ENCODE measurements at regions not wholly inside any gene's neighbourhood (a gene's known extent, or its start where the extent isn't known, plus 50 kb on each side); places are given as distances from the start of the nearest gene placed in this dataset.

DNA sequence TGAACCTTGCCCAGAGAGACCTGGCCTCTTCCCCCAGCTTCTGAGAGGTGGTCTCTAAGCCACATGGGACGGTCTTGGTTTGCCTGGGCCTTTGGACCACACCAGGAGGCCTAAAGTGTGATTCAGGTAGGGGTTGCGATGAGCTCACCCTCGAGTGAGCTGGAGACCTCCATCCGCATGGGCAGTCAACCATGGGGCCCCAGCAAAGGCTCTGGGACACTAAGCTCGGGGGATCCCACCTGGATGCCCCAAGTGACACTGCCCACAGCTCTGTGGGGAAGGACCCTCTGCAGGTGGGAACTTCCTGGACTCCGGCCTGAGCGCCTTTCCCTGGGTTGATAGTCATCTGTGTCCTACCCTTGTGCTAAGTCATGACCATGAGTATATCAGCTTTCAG is 57.1 kb upstream of the FAM20C start:
- H3K4me3 ChIP-seq (ENCODE audit: low read length) = no peak overlapping the region
- no peak overlapping the region for H2AFZ ChIP-seq (ENCODE audit: low read depth, low read length)
- H3K9ac ChIP-seq (ENCODE audit: low read length) = no peak overlapping the region
- H3K36me3 ChIP-seq (ENCODE audit: insufficient read depth, low read length) = no peaks in the 10 kb centered on the region
- H3F3A ChIP-seq (ENCODE audit: insufficient read depth, low read length, poor library complexity, severe bottlenecking) = no peaks in the 10 kb centered on the region
- H3K79me2 ChIP-seq (replicated peaks; ENCODE audit: insufficient read depth, low read length) = no peaks in the 10 kb centered on the region
- no peaks in the 10 kb centered on the region for H3K9me2 ChIP-seq (ENCODE audit: insufficient read depth, low read length)
- H3K27ac ChIP-seq (ENCODE audit: low read length) = no peak overlapping the region
- no peaks in the 10 kb centered on the region for H4K20me1 ChIP-seq (ENCODE audit: insufficient read depth)
- H3K9me3 ChIP-seq (ENCODE audit: low read length) = no peaks in the 10 kb centered on the region
- TF ChIP-seq POLR2AphosphoS5 (IDR thresholded peaks at IDR 0.05) (no peak), EZH2 (IDR thresholded peaks at IDR 0.05; ENCODE audit: borderline replicate concordance, insufficient read depth, low read length, poor library complexity, severe bottlenecking) (no peak), SMC3 (conservative IDR thresholded peaks at IDR 0.05; ENCODE audit: poor library complexity) (no peak)
- TF ChIP-seq, protein P1, sequence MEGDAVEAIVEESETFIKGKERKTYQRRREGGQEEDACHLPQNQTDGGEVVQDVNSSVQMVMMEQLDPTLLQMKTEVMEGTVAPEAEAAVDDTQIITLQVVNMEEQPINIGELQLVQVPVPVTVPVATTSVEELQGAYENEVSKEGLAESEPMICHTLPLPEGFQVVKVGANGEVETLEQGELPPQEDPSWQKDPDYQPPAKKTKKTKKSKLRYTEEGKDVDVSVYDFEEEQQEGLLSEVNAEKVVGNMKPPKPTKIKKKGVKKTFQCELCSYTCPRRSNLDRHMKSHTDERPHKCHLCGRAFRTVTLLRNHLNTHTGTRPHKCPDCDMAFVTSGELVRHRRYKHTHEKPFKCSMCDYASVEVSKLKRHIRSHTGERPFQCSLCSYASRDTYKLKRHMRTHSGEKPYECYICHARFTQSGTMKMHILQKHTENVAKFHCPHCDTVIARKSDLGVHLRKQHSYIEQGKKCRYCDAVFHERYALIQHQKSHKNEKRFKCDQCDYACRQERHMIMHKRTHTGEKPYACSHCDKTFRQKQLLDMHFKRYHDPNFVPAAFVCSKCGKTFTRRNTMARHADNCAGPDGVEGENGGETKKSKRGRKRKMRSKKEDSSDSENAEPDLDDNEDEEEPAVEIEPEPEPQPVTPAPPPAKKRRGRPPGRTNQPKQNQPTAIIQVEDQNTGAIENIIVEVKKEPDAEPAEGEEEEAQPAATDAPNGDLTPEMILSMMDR (IDR thresholded peaks at IDR 0.05; ENCODE audit: poor library complexity, severe bottlenecking) = no peak
- TF ChIP-seq, protein P2, sequence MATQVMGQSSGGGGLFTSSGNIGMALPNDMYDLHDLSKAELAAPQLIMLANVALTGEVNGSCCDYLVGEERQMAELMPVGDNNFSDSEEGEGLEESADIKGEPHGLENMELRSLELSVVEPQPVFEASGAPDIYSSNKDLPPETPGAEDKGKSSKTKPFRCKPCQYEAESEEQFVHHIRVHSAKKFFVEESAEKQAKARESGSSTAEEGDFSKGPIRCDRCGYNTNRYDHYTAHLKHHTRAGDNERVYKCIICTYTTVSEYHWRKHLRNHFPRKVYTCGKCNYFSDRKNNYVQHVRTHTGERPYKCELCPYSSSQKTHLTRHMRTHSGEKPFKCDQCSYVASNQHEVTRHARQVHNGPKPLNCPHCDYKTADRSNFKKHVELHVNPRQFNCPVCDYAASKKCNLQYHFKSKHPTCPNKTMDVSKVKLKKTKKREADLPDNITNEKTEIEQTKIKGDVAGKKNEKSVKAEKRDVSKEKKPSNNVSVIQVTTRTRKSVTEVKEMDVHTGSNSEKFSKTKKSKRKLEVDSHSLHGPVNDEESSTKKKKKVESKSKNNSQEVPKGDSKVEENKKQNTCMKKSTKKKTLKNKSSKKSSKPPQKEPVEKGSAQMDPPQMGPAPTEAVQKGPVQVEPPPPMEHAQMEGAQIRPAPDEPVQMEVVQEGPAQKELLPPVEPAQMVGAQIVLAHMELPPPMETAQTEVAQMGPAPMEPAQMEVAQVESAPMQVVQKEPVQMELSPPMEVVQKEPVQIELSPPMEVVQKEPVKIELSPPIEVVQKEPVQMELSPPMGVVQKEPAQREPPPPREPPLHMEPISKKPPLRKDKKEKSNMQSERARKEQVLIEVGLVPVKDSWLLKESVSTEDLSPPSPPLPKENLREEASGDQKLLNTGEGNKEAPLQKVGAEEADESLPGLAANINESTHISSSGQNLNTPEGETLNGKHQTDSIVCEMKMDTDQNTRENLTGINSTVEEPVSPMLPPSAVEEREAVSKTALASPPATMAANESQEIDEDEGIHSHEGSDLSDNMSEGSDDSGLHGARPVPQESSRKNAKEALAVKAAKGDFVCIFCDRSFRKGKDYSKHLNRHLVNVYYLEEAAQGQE (IDR thresholded peaks at IDR 0.05; ENCODE audit: borderline replicate concordance) = no peak
- H3K27me3 ChIP-seq (ENCODE audit: insufficient read depth, low read depth, low read length) = no peaks in the 10 kb centered on the region
- no peak overlapping the region for H3K4me2 ChIP-seq (ENCODE audit: low read length)

DNA sequence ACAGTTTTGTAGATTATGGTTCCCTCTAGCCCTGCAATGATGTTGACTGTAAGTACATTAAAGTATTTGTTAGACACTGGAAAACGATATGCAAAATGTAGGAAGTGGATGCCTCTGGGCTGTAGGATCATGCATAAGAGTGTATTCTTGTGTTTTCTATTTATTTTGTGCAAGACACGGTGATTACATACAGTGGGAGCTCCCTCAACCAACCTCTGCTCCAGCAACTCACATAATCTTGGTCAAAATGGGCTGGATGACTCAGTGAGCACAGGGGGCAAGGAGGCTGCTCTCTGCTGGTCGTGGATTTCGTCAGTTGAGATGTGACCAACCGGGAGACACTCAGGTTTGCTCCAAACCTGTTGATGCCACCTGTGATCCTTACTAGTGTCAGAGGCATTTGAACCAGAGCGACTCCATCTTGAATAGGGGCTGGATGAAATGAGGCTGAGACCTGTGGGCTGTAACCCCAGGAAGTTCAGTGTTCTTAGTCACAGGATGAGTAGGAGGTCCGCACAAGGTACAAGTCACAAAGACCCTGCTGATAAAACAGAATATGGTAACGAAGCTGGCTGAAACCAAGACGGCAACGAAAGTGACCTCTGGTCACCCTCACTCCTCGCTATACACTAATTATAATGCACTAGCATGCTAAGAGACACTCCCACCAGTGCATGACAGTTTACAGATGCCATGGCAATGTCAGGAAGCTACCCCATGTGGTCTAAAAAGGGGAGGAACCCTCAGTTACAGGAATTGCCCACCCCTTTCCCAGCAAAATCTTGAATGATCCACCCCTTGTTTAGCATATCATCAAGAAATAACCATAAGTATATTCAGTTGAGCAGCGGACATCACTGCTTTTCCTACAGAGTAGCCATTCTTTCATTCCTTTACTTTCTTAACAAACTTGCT is 56.4 kb upstream of the FAM20C start:
- Histone ChIP-seq H3K4me3 (ENCODE audit: low read length) (no peak overlapping the region), H3K36me3 (ENCODE audit: insufficient read depth, low read length) (no peaks in the 10 kb centered on the region), H3K9ac (ENCODE audit: low read length) (no peak overlapping the region), H4K20me1 (ENCODE audit: insufficient read depth) (no peaks in the 10 kb centered on the region), H2AFZ (ENCODE audit: low read depth, low read length) (no peak overlapping the region), H3K27ac (ENCODE audit: low read length) (no peak overlapping the region), H3K9me3 (ENCODE audit: low read length) (no peaks in the 10 kb centered on the region), H3K27me3 (ENCODE audit: insufficient read depth, low read depth, low read length) (no peaks in the 10 kb centered on the region), H3K4me2 (ENCODE audit: low read length) (no peak overlapping the region), H3K79me2 (replicated peaks; ENCODE audit: insufficient read depth, low read length) (no peaks in the 10 kb centered on the region), H3F3A (ENCODE audit: insufficient read depth, low read length, poor library complexity, severe bottlenecking) (no peaks in the 10 kb centered on the region), H3K9me2 (ENCODE audit: insufficient read depth, low read length) (no peaks in the 10 kb centered on the region)
- TF ChIP-seq RAD21 (conservative IDR thresholded peaks at IDR 0.05) = no peak
- no peak for TF ChIP-seq TAF1 (IDR thresholded peaks at IDR 0.05; ENCODE audit: low read depth)
- TF ChIP-seq EZH2 (IDR thresholded peaks at IDR 0.05; ENCODE audit: borderline replicate concordance, insufficient read depth, low read length, poor library complexity, severe bottlenecking) = no peak
- TF ChIP-seq, protein P1 (IDR thresholded peaks at IDR 0.05; ENCODE audit: poor library complexity, severe bottlenecking) = no peak
- no peak for TF ChIP-seq POLR2AphosphoS5 (IDR thresholded peaks at IDR 0.05)
- no peak for TF ChIP-seq EP300 (conservative IDR thresholded peaks at IDR 0.05; ENCODE audit: poor library complexity, severe bottlenecking)
- TF ChIP-seq, protein P2 (IDR thresholded peaks at IDR 0.05; ENCODE audit: borderline replicate concordance) = no peak
- no peak for TF ChIP-seq SMC3 (conservative IDR thresholded peaks at IDR 0.05; ENCODE audit: poor library complexity)
- no peak for TF ChIP-seq MXI1 (conservative IDR thresholded peaks at IDR 0.05; ENCODE audit: poor library complexity, severe bottlenecking)

All from neural cell (in vitro differentiated cells).